ENCODE measurements at regions not wholly inside any gene's neighbourhood (a gene's known extent, or its start where the extent isn't known, plus 50 kb on each side); places are given as distances from the start of the nearest gene placed in this dataset.

- TF ChIP-seq GATA2 (IDR thresholded peaks at IDR 0.05; ENCODE audit: low read depth, low read length) (no peak), GATA3 (IDR thresholded peaks at IDR 0.05; ENCODE audit: low read depth, low read length) (no peak)
These were observed 159.8 kb downstream of the ADAMTS15 start for GRCh38 chr11:130608287-130608686.

GRCh38 chr11:130609121-130610035 lies 160.9 kb downstream of the ADAMTS15 start:
- TF ChIP-seq GATA3 (IDR thresholded peaks at IDR 0.05; ENCODE audit: low read depth, low read length) (no peak), GATA2 (IDR thresholded peaks at IDR 0.05; ENCODE audit: low read depth, low read length) (no peak)

GRCh38 chr11:130611791-130612251 lies 163.4 kb downstream of the ADAMTS15 start:
- no peak for TF ChIP-seq GATA2 (IDR thresholded peaks at IDR 0.05; ENCODE audit: low read depth, low read length)
- no peak for TF ChIP-seq GATA3 (IDR thresholded peaks at IDR 0.05; ENCODE audit: low read depth, low read length)

- TF ChIP-seq GATA2 (IDR thresholded peaks at IDR 0.05; ENCODE audit: low read depth, low read length), result no peak
- no peak for TF ChIP-seq GATA3 (IDR thresholded peaks at IDR 0.05; ENCODE audit: low read depth, low read length)
These were observed 163.9 kb downstream of the ADAMTS15 start for GRCh38 chr11:130612291-130612851.

- TF ChIP-seq GATA2 (IDR thresholded peaks at IDR 0.05; ENCODE audit: low read depth, low read length) (no peak), GATA3 (IDR thresholded peaks at IDR 0.05; ENCODE audit: low read depth, low read length) (no peak)
These were observed 165.0 kb downstream of the ADAMTS15 start for GRCh38 chr11:130613396-130613795.

GRCh38 chr11:130614591-130614990 lies 166.1 kb downstream of the ADAMTS15 start:
- TF ChIP-seq GATA2 (IDR thresholded peaks at IDR 0.05; ENCODE audit: low read depth, low read length) (no peak), GATA3 (IDR thresholded peaks at IDR 0.05; ENCODE audit: low read depth, low read length) (no peak)

- TF ChIP-seq GATA3 (IDR thresholded peaks at IDR 0.05; ENCODE audit: low read depth, low read length) (no peak), GATA2 (IDR thresholded peaks at IDR 0.05; ENCODE audit: low read depth, low read length) (no peak)
These were observed 167.1 kb downstream of the ADAMTS15 start for GRCh38 chr11:130615561-130615960.

- TF ChIP-seq GATA3 (IDR thresholded peaks at IDR 0.05; ENCODE audit: low read depth, low read length) (no peak), GATA2 (IDR thresholded peaks at IDR 0.05; ENCODE audit: low read depth, low read length) (no peak)
These were observed 168.1 kb downstream of the ADAMTS15 start for GRCh38 chr11:130616573-130616972.

GRCh38 chr11:130617001-130617400 lies 168.6 kb downstream of the ADAMTS15 start:
- TF ChIP-seq GATA2 (IDR thresholded peaks at IDR 0.05; ENCODE audit: low read depth, low read length) (no peak), GATA3 (IDR thresholded peaks at IDR 0.05; ENCODE audit: low read depth, low read length) (no peak)

GRCh38 chr11:130620548-130620947 lies 172.1 kb downstream of the ADAMTS15 start:
- TF ChIP-seq GATA2 (IDR thresholded peaks at IDR 0.05; ENCODE audit: low read depth, low read length), result no peak
- no peak for TF ChIP-seq GATA3 (IDR thresholded peaks at IDR 0.05; ENCODE audit: low read depth, low read length)

- TF ChIP-seq GATA2 (IDR thresholded peaks at IDR 0.05; ENCODE audit: low read depth, low read length), result no peak
- no peak for TF ChIP-seq GATA3 (IDR thresholded peaks at IDR 0.05; ENCODE audit: low read depth, low read length)
These were observed 173.7 kb downstream of the ADAMTS15 start for GRCh38 chr11:130622141-130622542.

- TF ChIP-seq GATA3 (IDR thresholded peaks at IDR 0.05; ENCODE audit: low read depth, low read length), result no peak
- no peak for TF ChIP-seq GATA2 (IDR thresholded peaks at IDR 0.05; ENCODE audit: low read depth, low read length)
These were observed 175.5 kb downstream of the ADAMTS15 start for GRCh38 chr11:130623670-130624668.

GRCh38 chr11:130624971-130625544 lies 176.6 kb downstream of the ADAMTS15 start:
- TF ChIP-seq GATA3 (IDR thresholded peaks at IDR 0.05; ENCODE audit: low read depth, low read length), result no peak
- no peak for TF ChIP-seq GATA2 (IDR thresholded peaks at IDR 0.05; ENCODE audit: low read depth, low read length)

All from SH-SY5Y (cell line).